PC-9 (cell line): ENCODE measurements at regions not wholly inside any gene's neighbourhood (a gene's known extent, or its start where the extent isn't known, plus 50 kb on each side); places are given as distances from the start of the nearest gene placed in this dataset.

Experiments used
- BruUV-seq: library from RNA; stranded (reverse); fragments of 400-500 nt; replicated peaks from 2 replicates; lab custom pipeline; 2021; lab: Mats Ljungman, UMichigan
- CTCF ChIA-PET: fragments of 300-600 bp; sonication (Branson Sonifier 250); formaldehyde crosslinking; loops from one replicate; lab custom pipeline; 2022; ENCODE audit warnings: antibody characterized with exemption; lab: Charles Lee
- POLR2A ChIA-PET: fragments of 300-600 bp; sonication (Branson Sonifier 250); formaldehyde crosslinking; loops from one replicate; lab custom pipeline; 2022; ENCODE audit warnings: antibody characterized with exemption; ENCODE audit not compliant: unreplicated experiment; lab: Charles Lee
- DNase-seq, 2 experiments: peaks; one replicate each; pipeline versions ENCODE4 v3.0.0 to v3.0.0-alpha.2; 2015 to 2022; ENCODE audit warnings: mixed read lengths in 1 of 2
- H2AFZ ChIP-seq: fragments of 200-600 bp; sonication (generic); 2 replicates; pipeline ENCODE4 v1.8.1; 2017; ENCODE audit warnings: antibody characterized with exemption
- H3F3A ChIP-seq: fragments of 200-600 bp; sonication (generic); 2 replicates; pipeline ENCODE4 v1.8.1; 2017; ENCODE audit warnings: antibody characterized with exemption, mild to moderate bottlenecking, low read depth; ENCODE audit not compliant: insufficient read depth
- H3K27ac ChIP-seq: fragments of 200-600 bp; sonication (generic); 2 replicates; pipeline ENCODE4 v1.6.1; 2016; ENCODE audit warnings: mixed run types
- H3K27me3 ChIP-seq: fragments of 200-600 bp; sonication (generic); 2 replicates; pipeline ENCODE4 v1.6.1; 2016; ENCODE audit warnings: low read depth, mixed run types; ENCODE audit not compliant: insufficient read depth
- H3K36me3 ChIP-seq: fragments of 200-600 bp; sonication (generic); 2 replicates; pipeline ENCODE4 v1.6.1; 2016; ENCODE audit warnings: low read depth, mixed run types
- H3K4me1 ChIP-seq: fragments of 200-600 bp; sonication (generic); replicated peaks from 2 replicates; pipeline ENCODE4 v1.6.1; 2016; ENCODE audit warnings: mixed run types; ENCODE audit not compliant: insufficient read depth
- H3K4me2 ChIP-seq: fragments of 200-600 bp; sonication (generic); 2 replicates; pipeline ENCODE4 v1.6.1; 2017; ENCODE audit warnings: mixed run types
- H3K4me3 ChIP-seq: fragments of 200-600 bp; sonication (generic); 2 replicates; pipeline ENCODE4 v1.6.1; 2016; ENCODE audit warnings: mixed run types
- H3K79me2 ChIP-seq: fragments of 200-600 bp; sonication (generic); 2 replicates; pipeline ENCODE4 v1.6.1; 2017; ENCODE audit warnings: low read depth, mixed run types
- H3K9me2 ChIP-seq: fragments of 200-600 bp; sonication (generic); 2 replicates; pipeline ENCODE4 v1.8.1; 2017; ENCODE audit warnings: mild to moderate bottlenecking; ENCODE audit not compliant: insufficient read depth
- H3K9me3 ChIP-seq: fragments of 200-600 bp; sonication (generic); 2 replicates; pipeline ENCODE4 v1.8.1; 2016; ENCODE audit warnings: low read depth; ENCODE audit not compliant: insufficient read depth
- H4K20me1 ChIP-seq: fragments of 200-600 bp; sonication (generic); 2 replicates; pipeline ENCODE4 v1.8.1; 2017; ENCODE audit not compliant: insufficient read depth
- EZH2 ChIP-seq: fragments of 200-600 bp; sonication (generic); IDR thresholded peaks from 2 replicates; pipeline ENCODE4 v1.8.0; 2017; ENCODE audit warnings: antibody characterized with exemption, low read depth
- intact Hi-C: fragments of 100-400 bp; cut with micrococcal nuclease; formaldehyde crosslinking; loops from one replicate; pipeline ENCODE4 v1.10.0; 2022; ENCODE audit not compliant: unreplicated experiment
- TF ChIP-seq, protein P1 (sequence below): fragments of 200-600 bp; sonication (generic); conservative IDR thresholded peaks from 2 replicates; pipeline ENCODE4 v1.6.1; 2017; ENCODE audit warnings: mixed run types, antibody characterized with exemption, mild to moderate bottlenecking, moderate library complexity

DNA sequence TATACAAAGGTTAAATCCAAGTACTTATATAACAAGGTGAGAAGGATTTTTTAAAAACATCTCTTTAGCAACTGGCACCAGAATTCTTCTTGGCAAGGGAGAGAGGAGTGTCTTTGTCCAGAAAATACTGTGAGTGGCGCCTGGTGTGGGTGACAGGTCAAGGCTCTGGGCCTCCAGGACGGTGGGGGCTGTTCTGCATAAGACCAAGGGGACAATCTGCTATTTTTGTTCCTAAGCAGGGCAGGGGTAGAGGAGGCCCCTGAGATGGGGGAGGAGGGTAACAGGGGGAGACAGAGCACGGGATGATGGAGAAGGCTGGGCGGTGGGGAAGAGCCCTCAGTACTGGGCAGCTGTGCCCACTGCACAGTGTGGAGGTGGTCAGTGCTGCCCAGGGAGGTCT lies 51.6 kb upstream of the TAF1B start:
- no peak for TF ChIP-seq EZH2
- TF ChIP-seq, protein P1, sequence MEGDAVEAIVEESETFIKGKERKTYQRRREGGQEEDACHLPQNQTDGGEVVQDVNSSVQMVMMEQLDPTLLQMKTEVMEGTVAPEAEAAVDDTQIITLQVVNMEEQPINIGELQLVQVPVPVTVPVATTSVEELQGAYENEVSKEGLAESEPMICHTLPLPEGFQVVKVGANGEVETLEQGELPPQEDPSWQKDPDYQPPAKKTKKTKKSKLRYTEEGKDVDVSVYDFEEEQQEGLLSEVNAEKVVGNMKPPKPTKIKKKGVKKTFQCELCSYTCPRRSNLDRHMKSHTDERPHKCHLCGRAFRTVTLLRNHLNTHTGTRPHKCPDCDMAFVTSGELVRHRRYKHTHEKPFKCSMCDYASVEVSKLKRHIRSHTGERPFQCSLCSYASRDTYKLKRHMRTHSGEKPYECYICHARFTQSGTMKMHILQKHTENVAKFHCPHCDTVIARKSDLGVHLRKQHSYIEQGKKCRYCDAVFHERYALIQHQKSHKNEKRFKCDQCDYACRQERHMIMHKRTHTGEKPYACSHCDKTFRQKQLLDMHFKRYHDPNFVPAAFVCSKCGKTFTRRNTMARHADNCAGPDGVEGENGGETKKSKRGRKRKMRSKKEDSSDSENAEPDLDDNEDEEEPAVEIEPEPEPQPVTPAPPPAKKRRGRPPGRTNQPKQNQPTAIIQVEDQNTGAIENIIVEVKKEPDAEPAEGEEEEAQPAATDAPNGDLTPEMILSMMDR, result no peak
- H3K27ac ChIP-seq, result no peak overlapping the region
- H3K4me1 ChIP-seq, result peaks cover 6% of the 10 kb centered on the region
- no peaks in the 10 kb centered on the region for H3K27me3 ChIP-seq
- H4K20me1 ChIP-seq, result no peaks in the 10 kb centered on the region
- H3K36me3 ChIP-seq, result no peaks in the 10 kb centered on the region
- ChIA-PET POLR2A (no interaction called here), CTCF (no interaction called here)
- H2AFZ ChIP-seq, result no peak overlapping the region
- peaks cover 13% of the 10 kb centered on the region; the same call in 1 of the 2 replicates for H3K9me3 ChIP-seq
- no peak overlapping the region for H3K4me3 ChIP-seq
- DNase-seq, result no peak
- BruUV-seq, result no TSS peak
- no peaks in the 10 kb centered on the region for H3K79me2 ChIP-seq
- H3K9me2 ChIP-seq, result no peaks in the 10 kb centered on the region
- intact Hi-C loops, result loop anchor here (10.0 kb wide), 1 partner anchor 643 kb away; no protein-coding TSS in a partner anchor
- H3F3A ChIP-seq, result peaks cover 4% of the 10 kb centered on the region; the same call in 1 of the 2 replicates
- H3K4me2 ChIP-seq, result no peak overlapping the region

DNA sequence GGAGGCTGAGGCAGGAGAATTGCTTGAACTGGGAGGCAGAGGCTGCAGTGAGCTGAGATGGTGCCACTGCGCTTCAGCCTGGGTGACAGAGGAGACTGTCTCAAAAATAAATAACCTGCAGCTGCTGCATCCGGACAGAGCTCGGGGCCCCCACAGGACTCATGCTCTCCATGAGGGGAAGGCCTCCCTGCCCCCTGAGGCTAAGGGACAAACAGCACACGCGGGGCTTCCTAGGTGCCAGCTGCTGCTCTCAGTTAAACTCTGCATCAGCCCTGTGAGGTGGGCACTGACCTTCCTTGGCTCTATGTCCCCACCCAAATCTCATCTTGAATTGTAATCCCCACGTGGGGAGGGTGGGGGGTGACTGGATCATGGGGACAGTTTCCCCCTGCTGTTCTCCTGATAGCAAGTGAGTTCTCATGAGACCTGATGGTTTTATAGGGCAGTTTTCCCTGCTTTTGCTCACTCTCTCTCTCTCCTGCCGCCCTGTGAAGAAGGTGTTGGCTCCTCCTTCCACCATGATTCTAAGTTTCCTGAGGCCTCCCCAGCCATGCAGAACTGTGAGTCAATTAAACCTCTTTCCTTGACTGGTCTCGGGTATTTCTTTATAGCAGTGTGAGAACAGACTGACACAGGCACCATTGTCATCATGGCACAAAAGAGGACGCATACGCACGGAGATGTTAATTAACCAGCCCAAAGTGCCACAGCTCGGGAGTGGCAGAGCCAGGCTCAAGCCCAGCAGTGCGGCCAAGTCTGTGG lies 49.9 kb upstream of the TAF1B start:
- ChIA-PET CTCF (no interaction called here), POLR2A (no interaction called here)
- TF ChIP-seq, protein P1, result no peak
- no peak for TF ChIP-seq EZH2
- H4K20me1 ChIP-seq, result no peaks in the 10 kb centered on the region
- no peaks in the 10 kb centered on the region for H3K36me3 ChIP-seq
- no peaks in the 10 kb centered on the region for H3K27me3 ChIP-seq
- H3K27ac ChIP-seq, result no peak overlapping the region
- no peaks in the 10 kb centered on the region for H3K9me2 ChIP-seq
- no peak overlapping the region for H3K4me3 ChIP-seq
- peaks cover 5% of the 10 kb centered on the region; the same call in 1 of the 2 replicates for H3K9me3 ChIP-seq
- no peak overlapping the region for H2AFZ ChIP-seq
- H3K4me1 ChIP-seq, result peaks cover 23% of the 10 kb centered on the region
- no peak overlapping the region for H3K4me2 ChIP-seq
- no peak for DNase-seq
- H3K79me2 ChIP-seq, result no peaks in the 10 kb centered on the region
- peaks cover 20% of the 10 kb centered on the region for H3F3A ChIP-seq
- intact Hi-C loops, result loop anchor here (10.0 kb wide), 1 partner anchor 641 kb away; no protein-coding TSS in a partner anchor
- BruUV-seq, result no TSS peak
